SK-N-MC (cell line): ENCODE measurements at regions not wholly inside any gene's neighbourhood (a gene's known extent, or its start where the extent isn't known, plus 50 kb on each side); places are given as distances from the start of the nearest gene placed in this dataset.

Experiments
- EZH2 ChIP-seq: fragments of 200-600 bp; sonication (generic); IDR thresholded peaks from one replicate; pipeline ENCODE4 v1.6.1; 2017; ENCODE audit warnings: antibody characterized with exemption
- POLR2AphosphoS5 ChIP-seq: IDR thresholded peaks from 2 replicates; pipeline ENCODE4 v1.6.1; 2012; ENCODE audit warnings: mild to moderate bottlenecking, low read depth, low read length, borderline replicate concordance

DNA sequence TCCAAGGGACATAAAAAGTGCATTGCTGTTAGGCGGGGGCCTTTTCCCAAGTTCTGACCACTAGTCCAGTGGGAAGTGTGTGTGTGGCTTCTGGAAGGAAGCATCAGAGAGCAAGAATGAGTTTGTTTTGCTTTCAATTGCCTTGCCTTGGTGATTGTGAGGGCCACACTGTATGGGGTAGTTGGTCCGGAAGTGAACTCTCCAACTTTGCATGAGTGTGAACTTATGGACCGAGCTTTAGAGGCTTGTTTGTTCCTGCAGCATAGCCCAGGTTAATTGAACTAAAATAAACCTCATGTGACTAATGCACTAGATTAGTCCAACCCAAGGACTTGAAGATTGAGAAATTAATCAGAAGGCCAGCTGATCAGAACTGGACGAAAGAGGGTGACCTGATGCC, 171.7 kb downstream of the NR2F2 start:
- no peak for TF ChIP-seq POLR2AphosphoS5
- no peak for TF ChIP-seq EZH2
